Body of pancreas (tissue), 4 donors: ENCODE measurements at regions not wholly inside any gene's neighbourhood (a gene's known extent, or its start where the extent isn't known, plus 50 kb on each side); places are given as distances from the start of the nearest gene placed in this dataset.
"Not testable (repeated sequence)": the region's sequence is repeated elsewhere in the genome, so short reads cannot be mapped to it uniquely, and the experiment has no call there.

ENCODE experiments used
- ATAC-seq: fragments of 150-250 bp; one replicate; pipeline ENCODE4 v1.9.1; 2016
- DNase-seq, 4 donors: peaks; one replicate each; pipeline ENCODE4 v3.0.0-alpha.2; 2019
- H3K27ac ChIP-seq, 4 donors: fragments of 200-600 bp; sonication (generic); 1 replicate in 3 of 4; 2 replicates in 1 of 4; pipeline versions ENCODE4 v1.5.1 to v1.6.1; 2016 to 2019; ENCODE audit warnings: mild to moderate bottlenecking in 1 of 4, mixed read lengths in 1 of 4, moderate library complexity in 1 of 4
- H3K27me3 ChIP-seq, 2 donors: fragments of 200-600 bp; sonication (generic); one replicate each; pipeline ENCODE4 v1.6.0; 2016; ENCODE audit warnings: mild to moderate bottlenecking in 1 of 2
- H3K36me3 ChIP-seq, 2 donors: fragments of 200-600 bp; sonication (generic); replicated peaks in 1 of 2; 2 replicates each; pipeline ENCODE4 v1.5.1; 2016; ENCODE audit warnings: low read depth in 2 of 2; ENCODE audit not compliant: insufficient read depth in 1 of 2
- H3K4me1 ChIP-seq: fragments of 200-600 bp; sonication (generic); one replicate; pipeline ENCODE4 v1.6.0; 2016
- H3K4me3 ChIP-seq, 2 donors: fragments of 200-600 bp; sonication (generic); 1 replicate in 1 of 2; 2 replicates in 1 of 2; pipeline ENCODE4 v1.5.1; 2016 to 2019
- H3K9me3 ChIP-seq, 3 donors: fragments of 200-600 bp; sonication (generic); 1 replicate in 2 of 3; 2 replicates in 1 of 3; pipeline ENCODE4 v1.5.1; 2016
- POLR2A ChIP-seq, 3 donors: fragments of 450-650 bp; IDR thresholded peaks; one replicate each; pipeline ENCODE4 v1.6.1; 2016; ENCODE audit warnings: antibody characterized with exemption in 3 of 3, mild to moderate bottlenecking in 2 of 3
- WGBS, 2 donors: methylation state at CpG; one replicate each; pipeline ENCODE4 v1.1.5; 2017; 5-methylcytosine and 5-hydroxymethylcytosine counted together
- intact Hi-C: fragments of 100-400 bp; cut with DNase I; formaldehyde crosslinking; loops from one replicate; pipeline ENCODE4 v1.15.1; 2023
- TF ChIP-seq, protein P1 (sequence below), 7 experiments: fragments of 450-650 bp in 4 of 7; fragments of 200-600 bp in 3 of 7; sonication (generic) in 3 of 7; IDR thresholded peaks; one replicate each; pipeline ENCODE4 v1.5.1; 2016 to 2019; ENCODE audit warnings: antibody characterized with exemption in 7 of 7

DNA sequence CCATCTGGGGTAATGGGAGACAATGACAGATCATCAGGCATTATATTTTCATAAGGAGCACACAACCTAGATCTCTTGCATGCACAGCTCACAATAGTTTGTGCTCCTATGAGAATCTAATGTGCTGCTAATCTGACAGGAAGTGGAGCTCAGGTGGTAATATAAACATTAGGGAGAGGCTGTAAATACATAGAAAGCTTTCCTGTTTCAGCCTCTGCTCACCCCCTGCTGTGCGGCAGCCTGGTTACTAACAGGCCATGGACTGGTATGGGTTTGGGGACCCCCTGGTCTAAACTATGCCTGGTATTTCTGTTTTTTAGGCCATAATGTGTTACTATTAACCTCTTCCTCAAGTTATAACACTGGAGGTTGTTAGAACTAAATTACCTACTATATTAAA is 1373.7 kb downstream of the LRFN5 start:
- H3K4me1 ChIP-seq: no peaks in the 10 kb centered on the region
- H3K36me3 ChIP-seq: no peaks in the 10 kb centered on the region
- DNase-seq (no peak), ATAC-seq (no peak)
- H3K9me3 ChIP-seq: peaks cover 0 to 4% (median 0%) of the 10 kb centered on the region in 3 donors
- WGBS, 2 donors: 47 to 60% methylated on average over 1 of the region's 1 CpG
- no peak overlapping the region for H3K4me3 ChIP-seq
- no peaks in the 10 kb centered on the region for H3K27me3 ChIP-seq
- TF ChIP-seq POLR2A (IDR thresholded peaks at IDR 0.05): no peak
- TF ChIP-seq, protein P1, sequence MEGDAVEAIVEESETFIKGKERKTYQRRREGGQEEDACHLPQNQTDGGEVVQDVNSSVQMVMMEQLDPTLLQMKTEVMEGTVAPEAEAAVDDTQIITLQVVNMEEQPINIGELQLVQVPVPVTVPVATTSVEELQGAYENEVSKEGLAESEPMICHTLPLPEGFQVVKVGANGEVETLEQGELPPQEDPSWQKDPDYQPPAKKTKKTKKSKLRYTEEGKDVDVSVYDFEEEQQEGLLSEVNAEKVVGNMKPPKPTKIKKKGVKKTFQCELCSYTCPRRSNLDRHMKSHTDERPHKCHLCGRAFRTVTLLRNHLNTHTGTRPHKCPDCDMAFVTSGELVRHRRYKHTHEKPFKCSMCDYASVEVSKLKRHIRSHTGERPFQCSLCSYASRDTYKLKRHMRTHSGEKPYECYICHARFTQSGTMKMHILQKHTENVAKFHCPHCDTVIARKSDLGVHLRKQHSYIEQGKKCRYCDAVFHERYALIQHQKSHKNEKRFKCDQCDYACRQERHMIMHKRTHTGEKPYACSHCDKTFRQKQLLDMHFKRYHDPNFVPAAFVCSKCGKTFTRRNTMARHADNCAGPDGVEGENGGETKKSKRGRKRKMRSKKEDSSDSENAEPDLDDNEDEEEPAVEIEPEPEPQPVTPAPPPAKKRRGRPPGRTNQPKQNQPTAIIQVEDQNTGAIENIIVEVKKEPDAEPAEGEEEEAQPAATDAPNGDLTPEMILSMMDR (IDR thresholded peaks at IDR 0.05): no peak
- no peak overlapping the region for H3K27ac ChIP-seq
- intact Hi-C loops: no loop called here

GRCh38 chr14:42973171-42973570 is 1366.5 kb downstream of the LRFN5 start:
- H3K36me3 ChIP-seq, H3K27me3 ChIP-seq, intact Hi-C loops, H3K4me1 ChIP-seq, DNase-seq, H3K9me3 ChIP-seq, H3K4me3 ChIP-seq, H3K27ac ChIP-seq, ATAC-seq: not testable (repeated sequence)
- 83 to 85% methylated on average over 19 to 20 of the region's 21 CpGs for WGBS, 2 donors

DNA sequence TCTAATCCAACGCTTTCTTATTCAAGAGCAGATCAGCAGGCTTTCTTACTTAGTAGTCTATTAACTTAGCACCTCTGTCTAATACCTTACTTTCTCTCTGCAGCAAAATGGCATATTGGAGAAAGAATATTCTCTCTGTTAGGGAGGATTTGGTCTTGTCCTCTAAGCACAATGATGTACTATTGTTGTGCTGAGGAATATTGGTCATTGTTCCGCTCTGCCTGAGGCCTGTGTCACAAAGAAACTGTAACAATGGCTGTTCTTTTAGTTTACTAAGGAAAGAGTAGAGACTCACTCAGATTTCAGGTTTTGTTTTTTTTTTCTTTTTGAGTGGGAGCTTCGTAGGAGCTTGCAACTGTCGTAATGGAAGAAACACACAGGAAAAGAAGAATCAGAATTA is 1358.8 kb downstream of the LRFN5 start:
- no peaks in the 10 kb centered on the region for H3K4me1 ChIP-seq
- H3K36me3 ChIP-seq: no peaks in the 10 kb centered on the region
- no peaks in the 10 kb centered on the region for H3K27me3 ChIP-seq
- no peaks in the 10 kb centered on the region for H3K9me3 ChIP-seq
- no peak for ATAC-seq
- H3K27ac ChIP-seq: no peak overlapping the region
- no peak for TF ChIP-seq POLR2A (IDR thresholded peaks at IDR 0.05)
- TF ChIP-seq, protein P1 (IDR thresholded peaks at IDR 0.05): no peak
- no peak for DNase-seq
- WGBS, 2 donors: 66 to 80% methylated on average over 4 of the region's 4 CpGs
- no peak overlapping the region for H3K4me3 ChIP-seq
- intact Hi-C loops: no loop called here

- Histone ChIP-seq H3K9me3 (no peaks in the 10 kb centered on the region), H3K27me3 (no peaks in the 10 kb centered on the region), H3K27ac (no peak overlapping the region), H3K4me3 (no peak overlapping the region), H3K36me3 (no peaks in the 10 kb centered on the region), H3K4me1 (no peaks in the 10 kb centered on the region)
- DNase-seq (no peak), ATAC-seq (no peak)
- TF ChIP-seq POLR2A (IDR thresholded peaks at IDR 0.05): no peak
- TF ChIP-seq, protein P1 (IDR thresholded peaks at IDR 0.05): no peak
- 62 to 67% methylated on average over 3 of the region's 3 CpGs for WGBS, 2 donors
- intact Hi-C loops: no loop called here
Observed at GRCh38 chr14:42961509-42961908, 1354.8 kb downstream of the LRFN5 start.

DNA sequence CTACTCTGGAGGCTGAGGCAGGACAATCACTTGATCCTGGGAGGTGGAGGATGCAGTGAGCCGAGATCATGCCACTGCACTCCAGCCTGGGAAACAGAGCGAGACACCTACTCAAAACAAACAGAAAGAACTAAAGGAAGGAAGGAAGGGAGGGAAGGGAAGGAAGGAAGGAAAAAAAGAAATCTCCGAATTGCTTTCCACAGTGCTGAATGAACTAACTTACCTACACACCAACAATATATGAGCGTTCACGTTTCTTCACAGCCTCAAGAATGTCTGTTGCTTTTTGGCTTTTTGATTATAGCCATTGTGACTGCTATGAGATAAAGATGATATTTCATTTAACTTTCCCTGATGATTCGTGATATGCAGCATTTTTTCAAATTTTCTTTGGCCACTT is 1343.7 kb downstream of the LRFN5 start:
- ATAC-seq: no peak
- TF ChIP-seq, protein P1 (IDR thresholded peaks at IDR 0.05): no peak
- TF ChIP-seq POLR2A (IDR thresholded peaks at IDR 0.05): no peak
- no peaks in the 10 kb centered on the region for H3K9me3 ChIP-seq
- H3K36me3 ChIP-seq: no peaks in the 10 kb centered on the region
- no peaks in the 10 kb centered on the region for H3K27me3 ChIP-seq
- 71% methylated on average over 6 of the region's 6 CpGs for WGBS, 2 donors
- no peaks in the 10 kb centered on the region for H3K4me1 ChIP-seq
- intact Hi-C loops: no loop called here
- H3K4me3 ChIP-seq: no peak overlapping the region
- no peak for DNase-seq
- no peak overlapping the region for H3K27ac ChIP-seq
